HG02840 (cell line): ENCODE measurements at regions not wholly inside any gene's neighbourhood (a gene's known extent, or its start where the extent isn't known, plus 50 kb on each side); places are given as distances from the start of the nearest gene placed in this dataset.
"Not testable (repeated sequence)": the region's sequence is repeated elsewhere in the genome, so short reads cannot be mapped to it uniquely, and the experiment has no call there.

ENCODE experiments used
- ATAC-seq: cut with Tn5 transposase; IDR thresholded peaks from one replicate; pipeline ENCODE4 v1.9.1; 2021; ENCODE audit warnings: mild to moderate bottlenecking, moderate library complexity, moderate number of reproducible peaks; ENCODE audit not compliant: unreplicated experiment, low FRiP score

- ATAC-seq, result not testable (repeated sequence)
Observed at GRCh38 chr2:111439237-111439636, 318.5 kb downstream of the BCL2L11 start.

- ATAC-seq, result not testable (repeated sequence)
Observed at GRCh38 chr2:111441614-111442013, 320.9 kb downstream of the BCL2L11 start.

- ATAC-seq, result not testable (repeated sequence)
Observed at GRCh38 chr2:111442767-111443454, 322.2 kb downstream of the BCL2L11 start.

- not testable (repeated sequence) for ATAC-seq
Observed at GRCh38 chr2:111444516-111444915, 323.8 kb downstream of the BCL2L11 start.

- not testable (repeated sequence) for ATAC-seq
Observed at GRCh38 chr2:111445191-111445929, 324.6 kb downstream of the BCL2L11 start.

GRCh38 chr2:111445941-111446340 is 325.2 kb downstream of the BCL2L11 start:
- ATAC-seq, result not testable (repeated sequence)

- ATAC-seq, result not testable (repeated sequence)
Observed at GRCh38 chr2:111447482-111447881, 326.8 kb downstream of the BCL2L11 start.

GRCh38 chr2:111448796-111449195 is 328.1 kb downstream of the BCL2L11 start:
- ATAC-seq, result not testable (repeated sequence)

GRCh38 chr2:111450526-111450925 is 329.8 kb downstream of the BCL2L11 start:
- ATAC-seq, result not testable (repeated sequence)

GRCh38 chr2:111451692-111452199 is 331.0 kb downstream of the BCL2L11 start:
- not testable (repeated sequence) for ATAC-seq

- peak; percentile 55 for ATAC-seq
Observed at GRCh38 chr2:111452208-111452607, 331.5 kb downstream of the BCL2L11 start.

GRCh38 chr2:111453308-111453707 is 332.6 kb downstream of the BCL2L11 start:
- ATAC-seq, result not testable (repeated sequence)

- ATAC-seq, result not testable (repeated sequence)
Observed at GRCh38 chr2:111453816-111454215, 333.1 kb downstream of the BCL2L11 start.

GRCh38 chr2:111454404-111454803 is 333.7 kb downstream of the BCL2L11 start:
- ATAC-seq, result peak; percentile 58

- ATAC-seq, result not testable (repeated sequence)
Observed at GRCh38 chr2:111455016-111456015, 334.6 kb downstream of the BCL2L11 start.

- not testable (repeated sequence) for ATAC-seq
Observed at GRCh38 chr2:111457191-111457590, 336.5 kb downstream of the BCL2L11 start.

- not testable (repeated sequence) for ATAC-seq
Observed at GRCh38 chr2:111460901-111461300, 340.2 kb downstream of the BCL2L11 start.

GRCh38 chr2:111461831-111462230 is 341.1 kb downstream of the BCL2L11 start:
- ATAC-seq, result not testable (repeated sequence)

- not testable (repeated sequence) for ATAC-seq
Observed at GRCh38 chr2:111462572-111462971, 341.9 kb downstream of the BCL2L11 start.

- ATAC-seq, result not testable (repeated sequence)
Observed at GRCh38 chr2:111463238-111463848, 342.6 kb downstream of the BCL2L11 start.
